CD4-positive, alpha-beta T cell treated with Interleukin-2 at 100 ng/mL for 4 hours (primary cell): ENCODE measurements at regions not wholly inside any gene's neighbourhood (a gene's known extent, or its start where the extent isn't known, plus 50 kb on each side); places are given as distances from the start of the nearest gene placed in this dataset.
"Not testable (repeated sequence)": the region's sequence is repeated elsewhere in the genome, so short reads cannot be mapped to it uniquely, and the experiment has no call there.

Source experiments
- DNase-seq: peaks from one replicate; pipeline ENCODE4 v3.0.0-alpha.2; 2020; ENCODE audit warnings: low spot score

- DNase-seq = no peak
Measured at GRCh38 chr7:41466760-41467384, 236.0 kb downstream of the INHBA start.

- no peak for DNase-seq
Measured at GRCh38 chr7:41465571-41465970, 237.3 kb downstream of the INHBA start.

- no peak for DNase-seq
Measured at GRCh38 chr7:41463770-41464470, 239.0 kb downstream of the INHBA start.

GRCh38 chr7:41459623-41460261 is 243.1 kb downstream of the INHBA start:
- no peak for DNase-seq

- no peak for DNase-seq
Measured at GRCh38 chr7:41459183-41459582, 243.7 kb downstream of the INHBA start.

- DNase-seq = no peak
Measured at GRCh38 chr7:41457832-41458437, 245.0 kb downstream of the INHBA start.

- no peak for DNase-seq
Measured at GRCh38 chr7:41451826-41452225, 251.1 kb downstream of the INHBA start.

- DNase-seq = no peak
Measured at GRCh38 chr7:41449694-41450093, 253.2 kb downstream of the INHBA start.

- DNase-seq = no peak
Measured at GRCh38 chr7:41449286-41449685, 253.6 kb downstream of the INHBA start.

GRCh38 chr7:41448104-41448503 is 254.8 kb downstream of the INHBA start:
- no peak for DNase-seq

GRCh38 chr7:41447450-41448042 is 255.3 kb downstream of the INHBA start:
- no peak for DNase-seq

- DNase-seq = no peak
Measured at GRCh38 chr7:41446606-41447449, 256.1 kb downstream of the INHBA start.

- DNase-seq = no peak
Measured at GRCh38 chr7:41445946-41446345, 256.9 kb downstream of the INHBA start.

GRCh38 chr7:41445432-41445831 is 257.5 kb downstream of the INHBA start:
- no peak for DNase-seq

GRCh38 chr7:41439515-41439879 is 263.4 kb downstream of the INHBA start:
- DNase-seq = no peak

- no peak for DNase-seq
Measured at GRCh38 chr7:41438705-41439514, 264.0 kb downstream of the INHBA start.

GRCh38 chr7:41437257-41438196 is 265.4 kb downstream of the INHBA start:
- DNase-seq = no peak

- no peak for DNase-seq
Measured at GRCh38 chr7:41436139-41436538, 266.8 kb downstream of the INHBA start.

- not testable (repeated sequence) for DNase-seq
Measured at GRCh38 chr7:41435020-41435419, 267.9 kb downstream of the INHBA start.

GRCh38 chr7:41431671-41432070 is 271.2 kb downstream of the INHBA start:
- DNase-seq = no peak
